Liver (tissue), 3 donors: ENCODE measurements at regions not wholly inside any gene's neighbourhood (a gene's known extent, or its start where the extent isn't known, plus 50 kb on each side); places are given as distances from the start of the nearest gene placed in this dataset.

Source experiments
- CTCF ChIP-seq: fragments of 150-350 bp; IDR thresholded peaks from 2 replicates; pipeline ENCODE4 v1.5.1; 2017; ENCODE audit warnings: improper control_type of control experiment, low read depth, low read length; ENCODE audit not compliant: missing input control
- FOXA1 ChIP-seq: IDR thresholded peaks from 2 replicates; pipeline ENCODE4 v1.6.1; 2016; ENCODE audit warnings: antibody characterized with exemption
- HNF4A ChIP-seq, 2 donors: conservative IDR thresholded peaks; 2 replicates each; pipeline ENCODE4 v1.6.1; 2016; ENCODE audit warnings: antibody characterized with exemption in 2 of 2, mild to moderate bottlenecking in 2 of 2
- REST ChIP-seq: IDR thresholded peaks from 2 replicates; pipeline ENCODE4 v1.6.1; 2016; ENCODE audit warnings: antibody characterized with exemption, mild to moderate bottlenecking
- donor health status: healthy.
- donor health status: healthy.

GRCh38 chr11:93248602-93249001, 50.8 kb upstream of the SLC36A4 start:
- TF ChIP-seq CTCF (no peak), HNF4A (conservative IDR thresholded peaks at IDR 0.05) (no peak), FOXA1 (no peak), REST (no peak)
